HepG2 (cell line): ENCODE measurements at regions not wholly inside any gene's neighbourhood (a gene's known extent, or its start where the extent isn't known, plus 50 kb on each side); places are given as distances from the start of the nearest gene placed in this dataset.

Experiments used
- ATAC-seq: fragments of 200-7000 bp; cut with Tn5 transposase; 3 replicates; pipeline ENCODE4 v1.9.1; 2020; ENCODE audit warnings: mild to moderate bottlenecking, moderate library complexity
- BruUV-seq: library from RNA; stranded (reverse); fragments of 400-500 nt; replicated peaks from 2 replicates; lab custom pipeline; 2021; lab: Mats Ljungman, UMichigan
- CTCF ChIA-PET: fragments of 300-600 bp; formaldehyde crosslinking; extraction: SDS; loops from one replicate; lab custom pipeline; 2021; ENCODE audit warnings: low total read pairs, inconsistent platforms, low intra/inter-chr PET ratio; lab: Yijun Ruan, JAX
- POLR2A ChIA-PET: fragments of 350-600 bp; sonication (Branson Sonifier 250); formaldehyde crosslinking; loops from one replicate; lab custom pipeline; 2020; ENCODE audit warnings: antibody characterized with exemption, inconsistent platforms; lab: Yijun Ruan, JAX
- DNase-seq: peaks from one replicate; pipeline ENCODE4 v3.0.0-alpha.2; 2015; ENCODE audit warnings: low spot score
- FAIRE-seq: peaks from 3 replicates; lab custom pipeline; 2011; peaks lifted over from hg19 to GRCh38; lab: Jason Lieb, UNC
- H2AFZ ChIP-seq: one replicate; pipeline ENCODE4 v1.6.1; 2011; ENCODE audit warnings: low read length, inconsistent platforms
- H3K27ac ChIP-seq: fragments of 300-600 bp; 3 replicates; pipeline ENCODE4 v1.8.0; 2011; ENCODE audit warnings: mixed run types, mild to moderate bottlenecking, mixed read lengths, low read length, inconsistent platforms; ENCODE audit not compliant: insufficient read depth; ENCODE audit errors: extremely low read length
- H3K27me3 ChIP-seq, 2 experiments: fragments of 200-600 bp in 1 of 2; 2 replicates in 1 of 2; 3 replicates in 1 of 2; pipeline versions ENCODE4 v1.6.0 to v1.8.0; 2011; ENCODE audit warnings: low read length in 2 of 2, mild to moderate bottlenecking in 2 of 2, moderate library complexity in 2 of 2, inconsistent platforms in 1 of 2; ENCODE audit not compliant: insufficient read depth in 2 of 2, control insufficient read depth in 1 of 2
- H3K36me3 ChIP-seq, 2 experiments: fragments of 200-600 bp in 1 of 2; replicated peaks in 1 of 2; 2 replicates in 1 of 2; 3 replicates in 1 of 2; pipeline versions ENCODE4 v1.5.1 to v1.8.0; 2011; ENCODE audit warnings: low read length in 2 of 2, inconsistent platforms in 1 of 2; ENCODE audit not compliant: insufficient read depth in 2 of 2, control insufficient read depth in 1 of 2
- H3K4me1 ChIP-seq: 2 replicates; pipeline ENCODE4 v1.5.1; 2012; ENCODE audit warnings: low read length, inconsistent platforms; ENCODE audit not compliant: insufficient read depth
- H3K4me2 ChIP-seq: 2 replicates; pipeline ENCODE4 v1.6.0; 2011; ENCODE audit warnings: low read depth, low read length, inconsistent platforms
- H3K4me3 ChIP-seq, 3 experiments: fragments of 200-600 bp in 1 of 3; sonication (generic), shearing (Covaris generic) in 1 of 3; replicated peaks in 1 of 3; 2 replicates each; pipeline ENCODE4 v1.5.1; 2011 to 2016; ENCODE audit warnings: low read length in 3 of 3, inconsistent platforms in 2 of 3, low read depth in 2 of 3, mild to moderate bottlenecking in 2 of 3, control low read depth in 1 of 3, mixed read lengths in 1 of 3; ENCODE audit not compliant: insufficient read depth in 1 of 3
- H3K79me2 ChIP-seq: one replicate; pipeline ENCODE4 v1.6.1; 2011; ENCODE audit warnings: low read length, inconsistent platforms; ENCODE audit not compliant: insufficient read depth
- H3K9ac ChIP-seq: 2 replicates; pipeline ENCODE4 v1.6.0; 2011; ENCODE audit warnings: mild to moderate bottlenecking, low read depth, low read length, inconsistent platforms; ENCODE audit not compliant: insufficient read depth
- H3K9me3 ChIP-seq: 2 replicates; pipeline ENCODE4 v1.5.1; 2012; ENCODE audit warnings: mild to moderate bottlenecking, low read length
- H4K20me1 ChIP-seq: 2 replicates; pipeline ENCODE4 v1.6.0; 2011; ENCODE audit warnings: inconsistent platforms, mild to moderate bottlenecking, low read length, moderate library complexity; ENCODE audit not compliant: insufficient read depth
- CREM ChIP-seq, 2 experiments: sonication (generic) in 1 of 2; formaldehyde crosslinking in 1 of 2; IDR thresholded peaks; 2 replicates each; pipeline versions ENCODE4 v1.4.0 to v1.6.1; 2016 to 2020; ENCODE audit warnings: antibody characterized with exemption in 1 of 2, mild to moderate bottlenecking in 1 of 2, missing genetic modification reagents in 1 of 2
- PATZ1 ChIP-seq: sonication (generic); formaldehyde crosslinking; IDR thresholded peaks from 2 replicates; pipeline ENCODE4 v1.4.0; 2020; ENCODE audit warnings: missing genetic modification reagents
- POGZ ChIP-seq: sonication (generic); formaldehyde crosslinking; IDR thresholded peaks from 2 replicates; pipeline ENCODE4 v1.4.0; 2020; ENCODE audit warnings: mild to moderate bottlenecking, missing genetic modification reagents
- RCOR2 ChIP-seq: IDR thresholded peaks from 2 replicates; pipeline ENCODE4 v1.6.1; 2016; ENCODE audit warnings: missing biosample characterization, missing genetic modification reagents
- ZMYM4 ChIP-seq: sonication (generic); formaldehyde crosslinking; IDR thresholded peaks from 2 replicates; pipeline ENCODE4 v1.8.1; 2023; ENCODE audit warnings: mild to moderate bottlenecking, missing genetic modification reagents
- ZNF589 ChIP-seq: sonication (generic); formaldehyde crosslinking; conservative IDR thresholded peaks from 2 replicates; pipeline ENCODE4 v1.8.0; 2022; ENCODE audit warnings: mild to moderate bottlenecking, moderate library complexity, missing genetic modification reagents
- WGBS: methylation state at CpG from one replicate; pipeline ENCODE4 v1.1.6; 2017; ENCODE audit warnings: low lambda C conversion rate; 5-methylcytosine and 5-hydroxymethylcytosine counted together
- in situ Hi-C: cut with HindIII; loops from 2 replicates; pipeline ENCODE4 v1.10.0; 2017; ENCODE audit warnings: low pct_unique_long_range_greater_than_20kb; ENCODE audit not compliant: extremely low pct_ligation_motif_present
- intact Hi-C: fragments of 100-400 bp; cut with micrococcal nuclease; formaldehyde crosslinking; loops from one replicate; pipeline ENCODE4 v1.10.0; 2022; ENCODE audit not compliant: unreplicated experiment

GRCh38 chr4:131540256-131540655, 1608.8 kb upstream of the PCDH10 start:
- Histone ChIP-seq H4K20me1 (no peaks in the 10 kb centered on the region), H3K9ac (no peak overlapping the region), H3K4me1 (no peaks in the 10 kb centered on the region), H3K4me3 (no peak overlapping the region), H3K9me3 (no peaks in the 10 kb centered on the region), H3K36me3 (no peaks in the 10 kb centered on the region), H2AFZ (no peak overlapping the region), H3K4me2 (no peak overlapping the region), H3K27me3 (no peaks in the 10 kb centered on the region), H3K27ac (no peak overlapping the region), H3K79me2 (no peaks in the 10 kb centered on the region)
- in situ Hi-C loops (no loop called here), intact Hi-C loops (no loop called here)
- ChIA-PET POLR2A (no interaction called here), CTCF (no interaction called here)
- BruUV-seq = no TSS peak
- ATAC-seq = no peak
- DNase-seq = no peak
- WGBS = 0% methylated on average over 3 of the region's 3 CpGs
- FAIRE-seq = no peak
- no peak for TF ChIP-seq POGZ (CRISPR knock-in tag)

- H3K9me3 ChIP-seq = no peaks in the 10 kb centered on the region
- no peak overlapping the region for H3K4me3 ChIP-seq
- no TSS peak for BruUV-seq
- no peak overlapping the region for H3K27ac ChIP-seq
- DNase-seq = no peak
- intact Hi-C loops = no loop called here
- no peaks in the 10 kb centered on the region for H3K27me3 ChIP-seq
- H3K79me2 ChIP-seq = no peaks in the 10 kb centered on the region
- no peak overlapping the region for H3K4me2 ChIP-seq
- no peak for TF ChIP-seq PATZ1 (CRISPR knock-in tag)
- TF ChIP-seq ZMYM4 (CRISPR knock-in tag) = no peak
- TF ChIP-seq ZNF589 (CRISPR knock-in tag) = no peak
- TF ChIP-seq RCOR2 = no peak
- TF ChIP-seq CREM (IDR thresholded peaks at IDR 0.05) = no peak
- no peak for TF ChIP-seq CREM (CRISPR knock-in tag; IDR thresholded peaks at IDR 0.05)
- TF ChIP-seq, all 625 proteins: peak for 0
- no peaks in the 10 kb centered on the region for H3K4me1 ChIP-seq
- FAIRE-seq (no peak), ATAC-seq (no peak)
- ChIA-PET CTCF (no interaction called here), POLR2A (no interaction called here)
- H3K36me3 ChIP-seq = no peaks in the 10 kb centered on the region
- H2AFZ ChIP-seq = no peak overlapping the region
- 2% methylated on average over 7 of the region's 7 CpGs for WGBS
- in situ Hi-C loops = no loop called here
- no peak overlapping the region for H3K9ac ChIP-seq
- H4K20me1 ChIP-seq = no peaks in the 10 kb centered on the region
Observed at GRCh38 chr4:131547506-131547981, 1601.5 kb upstream of the PCDH10 start.
